Hippocampal formation (tissue), 2 donors: ENCODE measurements at regions not wholly inside any gene's neighbourhood (a gene's known extent, or its start where the extent isn't known, plus 50 kb on each side); places are given as distances from the start of the nearest gene placed in this dataset.

Source experiments
- DNase-seq, 2 donors: peaks; one replicate each; lab custom pipeline; 2025; lab: John Stamatoyannopoulos, UW

GRCh38 chr17:77906377-77906871 lies 52.1 kb upstream of the TNRC6C start:
- DNase-seq: no peak

GRCh38 chr17:77907497-77908461 lies 50.7 kb upstream of the TNRC6C start:
- no peak for DNase-seq

DNA sequence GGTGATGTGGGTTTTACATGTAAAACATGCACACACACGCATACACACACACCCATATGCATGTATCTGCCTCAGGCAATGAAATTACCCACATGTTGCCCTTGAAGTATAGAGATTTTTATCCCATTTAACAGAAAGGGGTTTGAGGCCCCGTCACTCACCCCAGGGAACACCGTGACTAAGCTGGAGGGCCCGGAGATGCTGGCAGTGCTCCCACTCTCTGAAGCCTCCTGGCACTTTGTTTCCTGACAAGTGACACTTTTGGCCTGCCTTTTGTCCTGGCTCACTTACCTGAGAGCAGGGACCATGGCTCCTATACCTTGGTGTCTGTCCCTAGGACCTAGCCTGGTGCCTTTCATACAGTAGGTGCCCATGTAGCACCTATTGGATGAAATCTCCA lies 50.0 kb upstream of the TNRC6C start:
- no peak for DNase-seq
